ENCODE measurements at regions not wholly inside any gene's neighbourhood (a gene's known extent, or its start where the extent isn't known, plus 50 kb on each side); places are given as distances from the start of the nearest gene placed in this dataset.

DNA sequence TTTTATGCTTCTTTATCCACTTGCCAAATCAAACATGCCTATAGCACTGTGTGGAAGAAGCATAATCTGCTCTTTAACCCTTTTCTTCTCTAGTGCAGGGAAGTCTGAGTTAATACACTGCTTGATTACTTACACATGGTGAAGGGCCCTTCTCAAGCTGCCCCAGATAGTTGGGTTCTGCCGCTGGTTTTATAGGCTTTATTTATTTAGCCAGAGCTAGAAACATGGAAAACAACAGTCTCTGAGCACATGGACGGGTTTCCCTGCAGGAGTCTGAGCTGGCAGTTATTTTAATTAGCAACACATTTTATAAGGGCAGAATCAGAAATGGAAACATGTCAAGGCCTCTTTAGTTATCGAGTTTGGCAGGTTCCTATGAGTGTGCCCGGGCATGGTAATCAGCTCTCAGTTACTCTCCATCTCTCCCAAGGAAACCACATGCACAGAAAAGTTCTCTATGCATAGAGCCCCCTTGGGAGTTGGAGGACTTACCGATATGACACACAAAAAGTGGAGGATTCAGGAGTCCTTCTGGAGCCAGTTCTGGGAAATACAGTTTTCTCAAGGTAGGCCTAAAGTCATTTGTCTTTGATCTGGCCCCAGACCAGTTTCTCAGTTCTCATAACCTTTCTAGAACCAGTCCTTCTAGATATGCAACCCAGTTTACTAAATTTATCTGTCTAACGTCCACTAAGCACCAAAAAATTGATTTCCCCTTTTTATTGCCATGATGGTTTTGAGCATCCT, 564.8 kb downstream of the ACTL7B start:
- TF ChIP-seq, protein P1, sequence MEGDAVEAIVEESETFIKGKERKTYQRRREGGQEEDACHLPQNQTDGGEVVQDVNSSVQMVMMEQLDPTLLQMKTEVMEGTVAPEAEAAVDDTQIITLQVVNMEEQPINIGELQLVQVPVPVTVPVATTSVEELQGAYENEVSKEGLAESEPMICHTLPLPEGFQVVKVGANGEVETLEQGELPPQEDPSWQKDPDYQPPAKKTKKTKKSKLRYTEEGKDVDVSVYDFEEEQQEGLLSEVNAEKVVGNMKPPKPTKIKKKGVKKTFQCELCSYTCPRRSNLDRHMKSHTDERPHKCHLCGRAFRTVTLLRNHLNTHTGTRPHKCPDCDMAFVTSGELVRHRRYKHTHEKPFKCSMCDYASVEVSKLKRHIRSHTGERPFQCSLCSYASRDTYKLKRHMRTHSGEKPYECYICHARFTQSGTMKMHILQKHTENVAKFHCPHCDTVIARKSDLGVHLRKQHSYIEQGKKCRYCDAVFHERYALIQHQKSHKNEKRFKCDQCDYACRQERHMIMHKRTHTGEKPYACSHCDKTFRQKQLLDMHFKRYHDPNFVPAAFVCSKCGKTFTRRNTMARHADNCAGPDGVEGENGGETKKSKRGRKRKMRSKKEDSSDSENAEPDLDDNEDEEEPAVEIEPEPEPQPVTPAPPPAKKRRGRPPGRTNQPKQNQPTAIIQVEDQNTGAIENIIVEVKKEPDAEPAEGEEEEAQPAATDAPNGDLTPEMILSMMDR (IDR thresholded peaks at IDR 0.05): no peak

DNA sequence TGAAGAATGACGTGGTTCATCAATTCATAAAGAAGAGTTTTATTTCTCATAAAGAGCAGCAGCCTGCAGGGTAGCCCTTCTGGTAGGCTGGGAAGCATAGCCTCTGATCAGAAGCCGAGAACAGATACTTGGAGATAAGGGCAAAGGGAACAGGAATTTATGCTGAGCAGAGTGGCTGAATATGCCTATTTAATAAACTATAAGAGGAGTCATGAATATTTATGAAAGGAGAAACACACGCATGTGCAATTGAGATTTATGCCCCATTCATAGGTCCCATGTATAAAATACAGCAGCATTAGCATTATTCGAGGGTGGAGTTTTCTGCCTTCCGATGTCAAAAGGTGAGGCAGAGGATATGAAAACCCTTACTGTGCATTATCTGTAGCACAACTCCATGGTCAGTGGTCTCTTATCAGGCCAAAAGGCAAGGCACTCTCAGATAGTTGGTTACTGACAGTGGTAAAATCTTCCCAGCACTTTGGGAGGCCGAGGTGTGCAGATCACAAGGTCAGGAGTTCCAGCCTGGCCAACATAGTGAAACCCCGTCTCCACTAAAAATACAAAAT, 569.1 kb downstream of the ACTL7B start:
- TF ChIP-seq, protein P1 (IDR thresholded peaks at IDR 0.05): no peak

DNA sequence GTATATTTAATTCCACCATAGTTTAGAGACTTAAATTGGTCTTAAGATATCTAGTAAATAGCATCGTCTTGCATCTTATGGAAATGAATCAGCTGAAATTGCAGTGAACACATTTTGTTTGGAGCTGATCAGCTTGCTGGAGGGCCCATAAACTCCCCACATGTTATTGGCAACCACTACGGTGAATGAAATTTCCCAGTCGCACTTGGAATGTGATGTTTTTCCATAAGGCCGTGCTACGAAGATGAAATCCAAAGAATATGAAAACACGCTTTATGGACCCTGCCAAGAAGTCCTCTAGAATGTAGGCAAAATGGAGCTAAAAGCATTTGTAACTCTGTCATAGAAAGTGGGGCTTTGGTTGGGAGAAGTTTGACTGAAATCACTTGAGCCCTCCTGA, 572.1 kb downstream of the ACTL7B start:
- TF ChIP-seq, protein P1 (IDR thresholded peaks at IDR 0.05): no peak

- TF ChIP-seq, protein P1 (IDR thresholded peaks at IDR 0.05): peak; percentile 59
These were observed 572.9 kb downstream of the ACTL7B start for GRCh38 chr9:108282872-108283271.

DNA sequence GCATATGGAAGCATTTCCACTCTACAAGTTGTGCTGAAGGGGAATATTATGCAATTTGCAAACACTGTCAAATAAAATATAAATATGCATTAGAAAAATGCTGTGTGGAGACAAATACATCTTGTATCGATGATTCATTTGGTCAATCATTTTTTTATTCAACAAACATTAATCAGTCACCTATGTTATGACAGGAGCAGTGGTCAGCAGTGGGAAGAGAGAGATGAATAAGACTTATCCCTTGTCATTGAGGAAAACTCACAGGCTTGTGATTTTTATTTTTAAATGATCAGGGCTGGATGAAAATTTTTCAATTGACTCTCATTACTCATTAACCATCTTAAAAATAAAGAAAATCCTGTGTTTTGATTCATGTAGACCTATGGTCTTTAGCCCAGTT, 574.1 kb downstream of the ACTL7B start:
- TF ChIP-seq, protein P1 (IDR thresholded peaks at IDR 0.05): no peak

GRCh38 chr9:108278341-108278740, 577.4 kb downstream of the ACTL7B start:
- TF ChIP-seq, protein P1 (IDR thresholded peaks at IDR 0.05): no peak

DNA sequence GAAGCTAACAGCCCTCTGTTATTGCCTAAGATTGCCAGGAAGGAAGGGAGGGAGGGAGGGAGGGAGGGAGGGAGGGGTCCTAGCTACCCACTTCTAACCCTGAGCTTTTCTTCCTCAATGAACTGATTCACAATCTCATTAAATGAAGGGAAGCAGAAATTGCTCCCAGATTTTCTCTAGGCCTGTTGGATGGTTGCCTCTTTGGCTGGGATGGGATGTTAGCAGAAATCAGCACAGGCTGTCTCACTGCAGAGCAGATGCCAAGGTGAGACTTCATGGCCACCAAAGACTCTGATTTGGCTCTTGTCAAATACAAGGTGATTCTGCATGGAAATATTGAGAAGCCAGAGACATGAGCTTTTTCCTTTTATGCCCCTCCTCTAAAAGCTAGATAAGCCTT, 578.6 kb downstream of the ACTL7B start:
- TF ChIP-seq, protein P1 (IDR thresholded peaks at IDR 0.05): no peak

Data from LNCAP (cell line).